IPS DF 4.7 (cell line): ENCODE measurements at regions not wholly inside any gene's neighbourhood (a gene's known extent, or its start where the extent isn't known, plus 50 kb on each side); places are given as distances from the start of the nearest gene placed in this dataset.

Experiments
- DNase-seq: peaks from one replicate; pipeline ENCODE4 v3.0.0-alpha.2; 2013; ENCODE audit warnings: low spot score; ENCODE audit errors: extremely low read depth

GRCh38 chr17:71978435-71978834 lies 142.4 kb upstream of the SOX9 start:
- DNase-seq, result no peak

- no peak for DNase-seq
Observed at GRCh38 chr17:71980171-71980570, 140.6 kb upstream of the SOX9 start.

- DNase-seq, result no peak
Observed at GRCh38 chr17:71983828-71984227, 137.0 kb upstream of the SOX9 start.

- no peak for DNase-seq
Observed at GRCh38 chr17:71985111-71986039, 135.4 kb upstream of the SOX9 start.

GRCh38 chr17:71986886-71987285 lies 133.9 kb upstream of the SOX9 start:
- DNase-seq, result no peak

DNA sequence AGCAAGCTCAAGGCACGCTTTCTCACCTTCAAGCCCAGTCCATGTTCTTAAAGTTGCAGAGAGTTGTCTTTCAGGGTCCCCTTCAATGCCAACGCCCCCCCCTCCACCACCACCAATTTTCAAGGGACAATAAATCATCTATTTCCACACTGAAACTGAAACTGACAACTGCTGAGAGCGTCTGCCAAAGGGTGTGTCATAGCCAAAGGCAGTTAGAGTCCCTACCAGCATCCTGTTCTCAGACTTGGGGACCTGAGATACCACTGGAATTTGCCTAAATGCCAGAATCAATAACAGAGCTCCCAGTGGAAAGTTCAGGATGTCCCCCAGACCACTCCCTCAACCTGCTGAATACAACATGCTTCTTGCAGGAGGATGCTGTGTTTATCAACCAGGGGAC lies 133.2 kb upstream of the SOX9 start:
- DNase-seq, result no peak

- no peak for DNase-seq
Observed at GRCh38 chr17:71989117-71989516, 131.7 kb upstream of the SOX9 start.

GRCh38 chr17:71993363-71993762 lies 127.5 kb upstream of the SOX9 start:
- DNase-seq, result no peak

GRCh38 chr17:71995590-71995989 lies 125.2 kb upstream of the SOX9 start:
- no peak for DNase-seq

GRCh38 chr17:72004011-72004427 lies 116.8 kb upstream of the SOX9 start:
- DNase-seq, result no peak

GRCh38 chr17:72004611-72005331 lies 116.0 kb upstream of the SOX9 start:
- DNase-seq, result no peak

DNA sequence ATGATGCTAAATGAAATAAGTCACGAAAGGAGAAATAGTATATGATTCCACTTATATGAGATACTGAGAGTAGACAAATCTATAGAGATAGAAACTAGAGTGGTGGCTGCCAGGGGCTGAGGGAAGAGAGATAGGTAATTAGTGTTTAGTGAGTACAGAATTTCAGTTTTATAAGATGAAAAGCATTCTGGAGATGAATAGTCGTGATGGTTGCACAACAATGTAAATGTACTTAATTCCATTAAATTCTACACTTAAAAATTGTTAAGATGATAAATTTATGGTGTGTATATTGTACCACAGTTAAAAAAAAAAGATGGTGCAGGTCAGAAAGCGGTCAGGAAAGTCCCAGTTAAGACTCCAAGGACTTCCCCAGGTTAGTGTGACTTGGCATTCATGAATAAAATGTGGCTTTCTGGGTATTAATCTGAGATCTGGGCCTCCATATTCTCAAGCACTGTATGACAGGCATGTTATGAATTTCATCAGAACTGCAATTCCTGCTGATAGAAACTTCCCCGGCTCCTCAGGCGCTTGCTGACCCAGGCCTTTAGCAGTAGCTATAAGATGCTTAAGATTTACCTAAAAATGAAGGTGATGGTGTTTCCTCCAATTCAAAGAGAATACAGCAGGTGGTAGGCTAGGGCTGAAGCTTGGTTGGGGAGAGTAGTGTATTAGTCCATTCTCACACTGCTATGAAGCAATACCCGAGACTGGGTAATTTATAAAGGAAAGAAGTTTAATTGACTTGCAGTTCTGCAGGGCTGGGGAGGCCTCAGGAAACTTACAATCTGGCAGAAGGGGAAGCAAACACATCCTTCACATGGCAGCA lies 115.3 kb upstream of the SOX9 start:
- DNase-seq, result no peak

GRCh38 chr17:72008236-72008876 lies 112.5 kb upstream of the SOX9 start:
- no peak for DNase-seq

DNA sequence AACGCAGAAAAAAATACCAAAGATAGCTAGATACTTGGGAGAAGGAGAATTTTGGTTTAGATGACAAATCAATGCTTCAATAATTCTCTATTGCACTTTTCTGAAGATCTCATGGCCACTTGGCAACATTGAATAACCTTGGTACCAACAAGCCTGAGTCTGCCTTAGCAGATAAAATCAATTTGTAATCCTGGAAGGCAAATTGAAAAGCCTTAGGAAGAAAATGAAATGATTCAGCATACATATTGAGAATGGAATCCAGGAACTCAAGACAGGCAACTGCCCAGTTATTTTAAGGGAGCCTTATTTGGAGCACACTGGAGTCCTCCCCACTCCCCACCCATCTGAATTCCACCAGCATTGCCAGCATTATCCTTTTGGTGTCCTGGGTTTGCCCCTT lies 109.3 kb upstream of the SOX9 start:
- DNase-seq, result no peak

GRCh38 chr17:72021417-72022041 lies 99.3 kb upstream of the SOX9 start:
- DNase-seq, result no peak

- no peak for DNase-seq
Observed at GRCh38 chr17:72022328-72023275, 98.2 kb upstream of the SOX9 start.

GRCh38 chr17:72024457-72024856 lies 96.4 kb upstream of the SOX9 start:
- no peak for DNase-seq

- DNase-seq, result no peak
Observed at GRCh38 chr17:72025113-72025512, 95.7 kb upstream of the SOX9 start.

- peak; percentile 66 for DNase-seq
Observed at GRCh38 chr17:72030067-72030899, 90.5 kb upstream of the SOX9 start.
